Lower leg skin (tissue), 3 donors: ENCODE measurements at regions not wholly inside any gene's neighbourhood (a gene's known extent, or its start where the extent isn't known, plus 50 kb on each side); places are given as distances from the start of the nearest gene placed in this dataset.

ENCODE experiments used
- POLR2A ChIP-seq, 2 donors: fragments of 450-650 bp; IDR thresholded peaks; one replicate each; pipeline ENCODE4 v1.6.1; 2016 to 2017; ENCODE audit warnings: antibody characterized with exemption in 2 of 2, mild to moderate bottlenecking in 1 of 2, moderate library complexity in 1 of 2
- TF ChIP-seq, protein P1 (sequence below), 3 donors: fragments of 450-650 bp; IDR thresholded peaks; one replicate each; pipeline ENCODE4 v1.5.1; 2016; ENCODE audit warnings: antibody characterized with exemption in 3 of 3, mild to moderate bottlenecking in 3 of 3, moderate library complexity in 2 of 3

DNA sequence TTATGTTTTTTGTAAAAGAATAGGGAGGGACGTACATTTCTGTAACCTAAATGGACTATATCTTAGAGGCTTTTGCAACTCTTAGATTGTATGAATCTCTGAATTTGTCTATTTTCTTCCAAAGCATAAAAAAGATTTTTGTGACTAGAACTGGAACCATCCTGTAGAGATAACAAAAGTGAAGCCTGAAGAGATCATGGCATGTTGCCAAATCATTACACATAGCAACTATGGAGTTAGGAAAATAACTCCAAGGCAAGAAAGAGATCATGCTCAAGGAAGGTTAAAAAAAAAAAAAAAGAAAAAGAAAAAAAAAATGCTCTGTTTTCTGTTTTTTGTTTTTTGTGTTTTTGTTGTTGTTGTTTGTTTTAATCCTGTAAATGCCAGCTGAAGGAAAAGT is 567.7 kb upstream of the ZWINT start:
- TF ChIP-seq, protein P1, sequence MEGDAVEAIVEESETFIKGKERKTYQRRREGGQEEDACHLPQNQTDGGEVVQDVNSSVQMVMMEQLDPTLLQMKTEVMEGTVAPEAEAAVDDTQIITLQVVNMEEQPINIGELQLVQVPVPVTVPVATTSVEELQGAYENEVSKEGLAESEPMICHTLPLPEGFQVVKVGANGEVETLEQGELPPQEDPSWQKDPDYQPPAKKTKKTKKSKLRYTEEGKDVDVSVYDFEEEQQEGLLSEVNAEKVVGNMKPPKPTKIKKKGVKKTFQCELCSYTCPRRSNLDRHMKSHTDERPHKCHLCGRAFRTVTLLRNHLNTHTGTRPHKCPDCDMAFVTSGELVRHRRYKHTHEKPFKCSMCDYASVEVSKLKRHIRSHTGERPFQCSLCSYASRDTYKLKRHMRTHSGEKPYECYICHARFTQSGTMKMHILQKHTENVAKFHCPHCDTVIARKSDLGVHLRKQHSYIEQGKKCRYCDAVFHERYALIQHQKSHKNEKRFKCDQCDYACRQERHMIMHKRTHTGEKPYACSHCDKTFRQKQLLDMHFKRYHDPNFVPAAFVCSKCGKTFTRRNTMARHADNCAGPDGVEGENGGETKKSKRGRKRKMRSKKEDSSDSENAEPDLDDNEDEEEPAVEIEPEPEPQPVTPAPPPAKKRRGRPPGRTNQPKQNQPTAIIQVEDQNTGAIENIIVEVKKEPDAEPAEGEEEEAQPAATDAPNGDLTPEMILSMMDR (IDR thresholded peaks at IDR 0.05): no peak
- no peak for TF ChIP-seq POLR2A (IDR thresholded peaks at IDR 0.05)
